NCI-H1105 (cell line): ENCODE measurements at regions not wholly inside any gene's neighbourhood (a gene's known extent, or its start where the extent isn't known, plus 50 kb on each side); places are given as distances from the start of the nearest gene placed in this dataset.

ENCODE experiments used
- DNase-seq: peaks from one replicate; lab custom pipeline; 2025; lab: John Stamatoyannopoulos, UW

GRCh38 chr4:62449538-62449937, 1249.4 kb downstream of the ADGRL3 start:
- DNase-seq: no peak

DNA sequence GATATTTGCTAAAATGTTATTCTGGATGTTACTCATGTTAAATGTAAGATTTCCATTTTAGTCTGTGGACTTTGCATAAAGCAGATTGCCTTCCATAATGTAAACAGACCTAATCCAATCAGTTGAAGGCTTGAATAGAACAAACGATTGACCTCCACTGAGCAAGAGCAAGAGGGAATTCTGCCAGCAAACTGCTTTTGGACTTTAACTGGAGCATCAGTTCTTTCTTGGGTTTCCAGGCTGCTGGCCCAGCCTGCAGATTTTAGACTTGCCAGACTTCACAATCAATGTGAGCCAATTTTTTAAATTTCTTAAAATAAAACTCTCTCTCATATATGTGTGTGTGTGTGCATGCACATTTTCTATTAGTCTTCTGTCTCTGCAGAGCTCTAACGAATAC, 1248.8 kb downstream of the ADGRL3 start:
- DNase-seq: no peak

- DNase-seq: no peak
These were observed 1238.9 kb downstream of the ADGRL3 start for GRCh38 chr4:62439051-62439450.

DNA sequence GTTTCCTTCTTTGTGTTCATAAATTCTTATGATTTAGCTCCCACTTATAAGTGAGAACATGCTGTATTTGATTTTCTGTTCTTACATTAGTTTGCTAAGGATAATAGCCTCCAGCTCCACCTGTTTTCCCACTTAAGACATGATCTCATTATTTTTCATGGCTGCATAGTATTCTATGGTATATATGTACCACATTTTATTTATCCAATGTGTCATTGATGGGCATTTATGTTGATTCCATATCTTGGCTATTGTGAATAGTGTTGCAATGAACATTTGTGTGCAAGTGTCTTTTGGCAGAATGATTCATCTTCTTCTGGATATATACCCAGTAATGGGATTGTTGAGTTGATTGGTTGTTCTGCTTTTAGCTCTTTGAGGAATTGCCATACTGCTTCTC, 1234.8 kb downstream of the ADGRL3 start:
- no peak for DNase-seq

GRCh38 chr4:62431513-62432231, 1231.5 kb downstream of the ADGRL3 start:
- peak; percentile 1 for DNase-seq

DNA sequence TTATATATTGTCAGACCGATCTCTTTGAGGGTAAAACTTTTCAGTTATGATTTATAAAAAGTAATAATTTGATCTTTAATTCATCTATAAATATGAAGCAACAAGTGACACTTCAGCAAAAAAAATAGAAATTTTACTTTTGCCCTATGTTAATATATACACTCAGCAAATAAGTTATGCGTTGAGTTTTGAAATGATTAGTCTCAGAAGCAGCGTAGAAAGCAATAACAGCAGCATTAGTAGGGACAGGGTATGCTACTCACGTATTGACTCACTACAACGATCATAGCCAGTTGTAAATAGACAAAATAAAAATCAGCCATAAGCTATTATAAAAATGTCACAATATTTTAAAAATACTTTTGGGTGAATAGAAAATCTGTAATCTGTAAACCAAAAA, 1229.2 kb downstream of the ADGRL3 start:
- DNase-seq: no peak

- no peak for DNase-seq
These were observed 1215.1 kb downstream of the ADGRL3 start for GRCh38 chr4:62415256-62415655.

- no peak for DNase-seq
These were observed 1214.4 kb downstream of the ADGRL3 start for GRCh38 chr4:62414563-62414962.

DNA sequence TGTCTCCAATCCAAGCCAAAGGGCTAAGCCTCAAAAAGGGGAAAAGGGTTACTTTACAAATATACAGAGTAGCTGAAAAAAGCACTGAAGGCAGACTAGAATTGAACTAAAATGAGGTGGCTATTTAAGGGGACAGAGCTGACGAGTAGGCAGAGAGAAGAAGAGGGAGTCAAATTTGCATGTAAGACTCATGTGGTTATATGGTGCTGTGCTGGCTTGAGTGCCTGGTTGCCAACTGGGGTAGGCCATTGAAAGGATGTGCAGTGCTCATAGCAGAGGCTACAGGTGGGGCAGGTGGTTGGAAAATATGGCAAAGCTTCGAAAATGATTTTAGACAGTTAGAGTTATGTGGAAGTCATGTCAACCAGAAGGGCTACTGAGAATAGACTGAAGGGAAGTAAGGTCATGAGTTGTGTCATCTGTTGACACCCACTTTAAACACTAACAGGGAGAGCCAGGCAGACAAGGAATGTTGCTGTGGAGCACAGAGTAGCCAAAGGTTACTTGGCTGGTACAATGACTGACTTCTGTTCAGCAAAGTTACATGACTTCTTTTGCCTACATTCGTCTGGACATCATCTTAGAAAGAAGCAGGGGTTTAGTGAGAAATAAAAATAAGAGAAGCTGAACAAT, 1210.4 kb downstream of the ADGRL3 start:
- DNase-seq: no peak

DNA sequence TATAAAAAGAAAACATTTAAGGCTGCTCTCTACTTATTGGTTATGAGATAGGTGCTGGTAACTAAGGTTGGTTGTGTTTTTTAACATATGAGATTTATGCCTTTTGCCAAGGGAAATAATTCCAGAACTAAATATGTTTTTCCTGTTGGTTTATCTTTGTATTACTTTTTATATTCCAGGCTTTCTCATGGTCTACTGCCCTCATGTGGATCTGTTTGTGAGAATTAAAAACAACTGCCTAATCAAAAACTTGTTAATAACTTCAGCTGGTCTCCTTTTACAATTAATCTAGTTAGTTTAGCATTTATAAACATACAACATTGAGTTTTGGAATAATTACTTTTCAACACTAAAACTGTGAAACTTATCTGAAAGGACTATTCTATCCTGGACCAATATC, 1208.3 kb downstream of the ADGRL3 start:
- no peak for DNase-seq

GRCh38 chr4:62407534-62407933, 1207.4 kb downstream of the ADGRL3 start:
- DNase-seq: no peak

- DNase-seq: no peak
These were observed 1202.1 kb downstream of the ADGRL3 start for GRCh38 chr4:62402088-62402806.

DNA sequence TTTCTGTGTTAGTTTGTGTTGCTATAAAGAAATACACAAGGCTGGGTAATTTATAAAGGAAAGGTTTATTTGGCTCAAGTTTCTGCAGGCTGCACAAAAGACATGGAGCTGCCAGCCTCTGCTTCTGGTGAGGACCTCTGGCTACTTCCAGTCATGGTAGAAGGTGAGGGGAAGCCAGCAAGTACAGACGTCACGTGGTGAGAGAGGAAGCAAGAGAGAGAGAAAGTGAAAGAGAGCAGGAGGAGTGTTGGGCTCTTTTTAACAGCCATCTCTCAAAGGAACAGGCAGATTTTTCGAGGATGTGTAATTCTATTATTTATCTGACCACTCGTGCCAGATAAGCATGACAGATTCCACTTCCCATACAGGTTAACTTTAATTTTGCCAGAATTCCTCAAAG, 1199.1 kb downstream of the ADGRL3 start:
- DNase-seq: no peak

- DNase-seq: no peak
These were observed 1198.2 kb downstream of the ADGRL3 start for GRCh38 chr4:62398318-62398717.

GRCh38 chr4:62394766-62395165, 1194.6 kb downstream of the ADGRL3 start:
- DNase-seq: no peak

DNA sequence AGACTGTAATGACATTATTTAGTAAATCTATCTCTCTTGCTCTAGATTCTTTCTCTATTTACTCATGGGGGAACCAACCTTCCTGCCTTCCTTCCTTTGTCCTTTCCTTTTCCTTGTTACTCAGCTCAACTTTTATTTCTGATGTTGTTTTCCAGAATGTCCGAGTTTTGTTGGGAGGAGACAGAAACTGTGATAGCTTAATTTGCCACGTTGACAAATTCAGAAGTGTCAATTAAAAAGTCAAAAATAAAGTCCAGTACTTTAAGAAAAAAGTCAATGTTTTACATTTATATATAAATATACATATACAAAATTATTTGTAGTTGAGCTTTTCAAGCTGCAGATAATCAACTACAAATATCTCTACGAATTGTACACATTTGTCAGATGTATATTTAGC, 1187.7 kb downstream of the ADGRL3 start:
- no peak for DNase-seq

DNA sequence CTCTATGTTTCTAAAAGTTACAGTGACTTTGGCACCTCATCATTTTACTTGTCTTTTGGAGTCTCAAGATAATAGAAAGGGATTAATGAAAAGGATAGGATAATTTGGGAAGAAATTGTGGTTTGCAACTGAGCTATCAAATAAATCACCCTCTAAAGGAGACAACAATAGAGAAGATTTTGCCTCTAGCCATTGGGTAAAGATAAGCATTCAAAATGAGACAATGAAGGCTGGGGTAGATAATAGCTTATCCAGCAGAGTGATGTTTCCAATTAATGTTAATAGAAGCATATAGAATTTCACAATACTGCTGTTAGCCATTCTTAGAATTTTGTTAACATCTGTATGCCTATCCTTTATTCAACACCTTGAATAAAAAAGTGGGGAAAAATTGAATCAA, 1177.6 kb downstream of the ADGRL3 start:
- no peak for DNase-seq

GRCh38 chr4:62377245-62377644, 1177.1 kb downstream of the ADGRL3 start:
- DNase-seq: no peak

DNA sequence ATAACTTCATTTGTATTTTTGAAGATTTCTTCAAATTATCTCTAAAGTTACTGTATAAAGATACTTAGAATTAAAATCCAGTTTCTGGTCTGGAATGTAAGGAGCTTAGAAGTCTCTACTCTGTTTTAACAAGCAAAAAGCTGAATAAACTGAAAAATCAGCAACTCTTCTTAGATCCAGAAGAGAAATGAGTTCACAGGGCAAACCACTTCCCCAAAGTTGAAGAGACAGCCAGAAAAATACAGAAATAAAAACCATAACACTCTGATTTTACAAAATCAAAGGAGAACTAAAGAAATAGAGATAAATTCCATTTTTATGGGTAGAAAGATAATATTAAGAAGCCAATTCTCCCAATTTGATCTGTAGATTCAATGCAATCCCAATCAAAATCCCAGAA, 1166.8 kb downstream of the ADGRL3 start:
- no peak for DNase-seq

DNA sequence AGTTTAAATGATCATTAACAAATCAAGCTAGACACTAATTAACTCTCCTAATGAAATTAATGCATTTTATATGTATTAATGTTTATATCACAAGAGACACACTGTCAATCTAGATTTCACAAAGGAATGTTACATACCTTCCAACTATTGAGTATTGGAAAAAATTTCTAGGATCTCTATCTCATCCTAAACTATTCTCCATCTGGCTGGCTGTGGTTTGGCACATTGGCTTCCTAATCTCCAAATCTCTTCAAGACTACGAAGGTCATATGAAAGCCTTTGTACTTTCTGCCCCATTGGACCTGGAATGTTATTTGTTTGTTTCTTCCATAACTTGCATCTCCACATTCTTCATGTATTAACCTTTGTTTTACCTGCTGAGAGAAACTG, 1160.0 kb downstream of the ADGRL3 start:
- no peak for DNase-seq

GRCh38 chr4:62359441-62360155, 1159.5 kb downstream of the ADGRL3 start:
- no peak for DNase-seq

DNA sequence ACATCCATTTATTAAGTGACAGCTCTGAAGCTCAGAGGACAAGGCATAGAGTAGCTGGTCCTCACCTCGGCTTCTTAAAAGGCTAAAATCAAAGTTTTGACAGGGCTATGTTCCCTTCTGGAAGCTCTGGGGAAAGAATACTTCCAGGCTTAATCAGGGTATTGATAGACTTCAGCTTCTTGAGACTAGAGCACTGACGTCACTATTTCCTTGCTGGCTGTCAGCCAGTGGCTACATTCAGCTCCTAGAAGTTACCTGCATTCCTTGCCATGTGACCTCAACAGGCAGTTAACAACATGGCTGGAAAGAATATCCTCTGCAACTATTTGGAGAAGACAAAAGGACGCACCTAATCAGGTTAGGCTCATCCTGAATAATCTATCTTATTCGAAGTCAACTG, 1144.8 kb downstream of the ADGRL3 start:
- no peak for DNase-seq

- DNase-seq: no peak
These were observed 1144.3 kb downstream of the ADGRL3 start for GRCh38 chr4:62344474-62344873.
